H1 (cell line): ENCODE measurements at regions not wholly inside any gene's neighbourhood (a gene's known extent, or its start where the extent isn't known, plus 50 kb on each side); places are given as distances from the start of the nearest gene placed in this dataset.

Experiments
- CTCF ChIA-PET: fragments of 300-600 bp; sonication (Branson Sonifier 250); formaldehyde crosslinking; loops from one replicate; lab custom pipeline; 2021; ENCODE audit not compliant: partially characterized antibody; lab: Charles Lee
- POLR2A ChIA-PET: fragments of 300-600 bp; sonication (Branson Sonifier 250); formaldehyde crosslinking; loops from one replicate; lab custom pipeline; 2021; ENCODE audit warnings: inconsistent platforms; ENCODE audit not compliant: partially characterized antibody; lab: Charles Lee
- DNase-seq, 2 experiments: peaks; one replicate each; pipeline versions ENCODE4 v3.0.0 to v3.0.0-alpha.2; 2010 to 2022; ENCODE audit warnings: low spot score in 2 of 2, low read depth in 1 of 2, mixed read lengths in 1 of 2
- FAIRE-seq: peaks from 2 replicates; lab custom pipeline; 2011; peaks lifted over from hg19 to GRCh38; lab: Jason Lieb, UNC
- H2AFZ ChIP-seq: 2 replicates; pipeline ENCODE4 v1.8.1; 2012; ENCODE audit warnings: low read length, inconsistent platforms
- H2AK5ac ChIP-seq: 2 replicates; pipeline ENCODE4 v1.6.1; 2013; ENCODE audit warnings: low read depth, low read length
- H2BK120ac ChIP-seq: replicated peaks from 2 replicates; pipeline ENCODE3; 2013; ENCODE audit warnings: low read depth, low read length, inconsistent platforms
- H2BK12ac ChIP-seq: 2 replicates; pipeline ENCODE4 v1.6.1; 2013; ENCODE audit warnings: low read depth, low read length
- H2BK15ac ChIP-seq: 2 replicates; pipeline ENCODE4 v1.6.1; 2013; ENCODE audit warnings: low read length
- H2BK20ac ChIP-seq: 2 replicates; pipeline ENCODE4 v1.6.1; 2013; ENCODE audit warnings: low read length
- H2BK5ac ChIP-seq: 2 replicates; pipeline ENCODE4 v1.6.1; 2013; ENCODE audit warnings: low read depth, low read length
- H3K14ac ChIP-seq: 2 replicates; pipeline ENCODE4 v1.6.1; 2013; ENCODE audit warnings: inconsistent platforms; ENCODE audit not compliant: insufficient read length
- H3K18ac ChIP-seq: 2 replicates; pipeline ENCODE4 v1.6.1; 2013; ENCODE audit warnings: low read length; ENCODE audit errors: extremely low read depth
- H3K23ac ChIP-seq: 2 replicates; pipeline ENCODE4 v1.6.1; 2013; ENCODE audit warnings: inconsistent platforms; ENCODE audit not compliant: insufficient read length
- H3K23me2 ChIP-seq: 2 replicates; pipeline ENCODE4 v1.6.1; 2013; ENCODE audit warnings: low read depth, low read length
- H3K27ac ChIP-seq: 2 replicates; pipeline ENCODE4 v1.6.1; 2011; ENCODE audit warnings: low read depth, low read length, inconsistent platforms
- H3K27me3 ChIP-seq, 4 experiments: replicated peaks in 1 of 4; 1 replicate in 1 of 4; 2 replicates in 3 of 4; pipeline versions ENCODE4 v1.6.1 to v1.8.1; 2011 to 2013; ENCODE audit warnings: low read length in 3 of 4, mild to moderate bottlenecking in 3 of 4, inconsistent platforms in 2 of 4, mixed read lengths in 2 of 4, moderate library complexity in 1 of 4; ENCODE audit not compliant: control insufficient read depth in 3 of 4, insufficient read depth in 3 of 4; ENCODE audit errors: extremely low read depth in 1 of 4
- H3K36me3 ChIP-seq, 4 experiments: 2 replicates each; pipeline versions ENCODE4 v1.6.1 to v1.8.1; 2011 to 2013; ENCODE audit warnings: mild to moderate bottlenecking in 4 of 4, low read length in 3 of 4, moderate library complexity in 2 of 4, control low read depth in 1 of 4, inconsistent platforms in 1 of 4; ENCODE audit not compliant: insufficient read depth in 4 of 4, control insufficient read depth in 2 of 4
- H3K4ac ChIP-seq: replicated peaks from 2 replicates; pipeline ENCODE3; 2013; ENCODE audit warnings: low read length, low read depth, mixed read lengths, inconsistent platforms; ENCODE audit not compliant: insufficient read length
- H3K4me1 ChIP-seq, 4 experiments: replicated peaks in 1 of 4; 1 replicate in 1 of 4; 2 replicates in 3 of 4; pipeline versions ENCODE4 v1.6.1 to v1.8.1; 2011 to 2013; ENCODE audit warnings: low read length in 3 of 4, inconsistent platforms in 2 of 4, mixed read lengths in 1 of 4; ENCODE audit not compliant: insufficient read depth in 4 of 4, control insufficient read depth in 3 of 4
- H3K4me2 ChIP-seq, 2 experiments: 2 replicates each; pipeline versions ENCODE4 v1.6.1 to v1.8.1; 2011 to 2013; ENCODE audit warnings: low read depth in 2 of 2, low read length in 2 of 2, control low read depth in 1 of 2, inconsistent platforms in 1 of 2, mild to moderate bottlenecking in 1 of 2; ENCODE audit not compliant: insufficient read depth in 1 of 2
- H3K4me3 ChIP-seq, 4 experiments: fragments of 200-600, 300-600 bp in 1 of 4; sonication (generic), shearing (Covaris generic), sonication (Bioruptor Twin) in 1 of 4; 2 replicates each; pipeline versions ENCODE4 v1.5.1 to v1.8.1; 2011 to 2016; ENCODE audit warnings: low read length in 4 of 4, low read depth in 3 of 4, control low read depth in 2 of 4, inconsistent platforms in 2 of 4, mild to moderate bottlenecking in 2 of 4, mixed read lengths in 1 of 4, moderate library complexity in 1 of 4; ENCODE audit not compliant: insufficient read depth in 2 of 4; ENCODE audit errors: extremely low read depth in 1 of 4
- H3K56ac ChIP-seq: replicated peaks from 2 replicates; pipeline ENCODE3; 2013; ENCODE audit warnings: low read depth, mild to moderate bottlenecking, mixed read lengths, low read length, inconsistent platforms; ENCODE audit not compliant: insufficient read length
- H3K79me1 ChIP-seq: 2 replicates; pipeline ENCODE4 v1.6.1; 2013; ENCODE audit warnings: low read depth, low read length, control low read depth
- H3K79me2 ChIP-seq, 2 experiments: 2 replicates each; pipeline versions ENCODE4 v1.6.1 to v1.8.1; 2012 to 2013; ENCODE audit warnings: low read length in 2 of 2, mild to moderate bottlenecking in 2 of 2, inconsistent platforms in 1 of 2; ENCODE audit not compliant: insufficient read depth in 2 of 2, control insufficient read depth in 1 of 2
- H3K9ac ChIP-seq, 4 experiments: replicated peaks in 1 of 4; 1 replicate in 1 of 4; 2 replicates in 3 of 4; pipeline versions ENCODE4 v1.6.1 to v1.8.1; 2011 to 2013; ENCODE audit warnings: low read depth in 3 of 4, low read length in 3 of 4, control low read depth in 2 of 4, mild to moderate bottlenecking in 2 of 4, moderate library complexity in 2 of 4, inconsistent platforms in 1 of 4; ENCODE audit errors: extremely low read depth in 1 of 4
- H3K9me3 ChIP-seq, 2 experiments: 2 replicates each; pipeline versions ENCODE4 v1.6.1 to v1.8.1; 2012 to 2013; ENCODE audit warnings: mild to moderate bottlenecking in 2 of 2, moderate library complexity in 2 of 2, control low read depth in 1 of 2, inconsistent platforms in 1 of 2, low read depth in 1 of 2, low read length in 1 of 2, mixed read lengths in 1 of 2; ENCODE audit not compliant: insufficient read depth in 2 of 2
- H4K20me1 ChIP-seq, 2 experiments: replicated peaks in 1 of 2; 2 replicates each; pipeline versions ENCODE3 to v1.8.1; 2011 to 2013; ENCODE audit warnings: inconsistent platforms in 2 of 2, low read length in 2 of 2, mild to moderate bottlenecking in 1 of 2; ENCODE audit not compliant: insufficient read depth in 2 of 2, control insufficient read depth in 1 of 2
- H4K5ac ChIP-seq: 2 replicates; pipeline ENCODE4 v1.6.1; 2013; ENCODE audit warnings: low read length, low read depth, mixed read lengths, inconsistent platforms; ENCODE audit not compliant: insufficient read length
- H4K8ac ChIP-seq: 2 replicates; pipeline ENCODE4 v1.8.0; 2013; ENCODE audit warnings: mild to moderate bottlenecking, moderate library complexity, low read length, inconsistent platforms; ENCODE audit not compliant: insufficient read depth; ENCODE audit errors: extremely low read depth
- H4K91ac ChIP-seq: replicated peaks from 2 replicates; pipeline ENCODE3; 2013; ENCODE audit warnings: low read length, mixed read lengths, inconsistent platforms; ENCODE audit not compliant: insufficient read length
- CHD2 ChIP-seq: IDR thresholded peaks from 2 replicates; pipeline ENCODE4 v1.6.1; 2012; ENCODE audit warnings: low read length, improper control_type of control experiment
- WGBS, 2 experiments: shearing (Covaris generic) in 1 of 2; methylation state at CpG; one replicate each; pipeline versions ENCODE4 v1.1.6 to v1.1.7; 2013 to 2015; ENCODE audit warnings: low lambda C conversion rate in 2 of 2, mixed read lengths in 2 of 2, inconsistent platforms in 1 of 2, low coverage in 1 of 2, missing lambda C conversion rate in 1 of 2; ENCODE audit not compliant: insufficient replicate concordance in 2 of 2, insufficient coverage in 1 of 2, insufficient read length in 1 of 2; ENCODE audit errors: extremely low coverage in 1 of 2, missing lambda C conversion rate in 1 of 2; 5-methylcytosine and 5-hydroxymethylcytosine counted together

- no peaks in the 10 kb centered on the region for H3K4me1 ChIP-seq
- WGBS, 2 experiments: 93% methylated on average over 1 of the region's 1 CpG; no CpG with 5 or more reads in 1 of the 2 experiments
- H3K9ac ChIP-seq: no peak overlapping the region
- no peaks in the 10 kb centered on the region for H3K27me3 ChIP-seq
- H3K18ac ChIP-seq: no peak overlapping the region
- H2AK5ac ChIP-seq: no peak overlapping the region
- no peak overlapping the region for H2BK15ac ChIP-seq
- no peak overlapping the region for H3K4ac ChIP-seq
- no peaks in the 10 kb centered on the region for H3K9me3 ChIP-seq
- H3K79me1 ChIP-seq: no peaks in the 10 kb centered on the region
- no peak overlapping the region for H3K4me3 ChIP-seq
- no peak overlapping the region for H2BK20ac ChIP-seq
- no peak overlapping the region for H2BK5ac ChIP-seq
- no peaks in the 10 kb centered on the region for H3K36me3 ChIP-seq
- no peak overlapping the region for H4K91ac ChIP-seq
- H3K56ac ChIP-seq: no peak overlapping the region
- no peak overlapping the region for H3K14ac ChIP-seq
- DNase-seq (no peak), FAIRE-seq (no peak)
- H2BK12ac ChIP-seq: no peak overlapping the region
- ChIA-PET CTCF (no interaction called here), POLR2A (no interaction called here)
- H3K79me2 ChIP-seq: no peaks in the 10 kb centered on the region
- no peak overlapping the region for H3K27ac ChIP-seq
- no peak overlapping the region for H3K4me2 ChIP-seq
- H2BK120ac ChIP-seq: no peak overlapping the region
- H4K8ac ChIP-seq: no peak overlapping the region
- H4K20me1 ChIP-seq: no peaks in the 10 kb centered on the region
- H3K23me2 ChIP-seq: no peaks in the 10 kb centered on the region
- no peak for TF ChIP-seq CHD2
- H4K5ac ChIP-seq: no peak overlapping the region
- no peak overlapping the region for H2AFZ ChIP-seq
- no peak overlapping the region for H3K23ac ChIP-seq
These were observed 963.2 kb downstream of the PLOD2 start for GRCh38 chr3:145197821-145198220.
